ENCODE measurements at regions not wholly inside any gene's neighbourhood (a gene's known extent, or its start where the extent isn't known, plus 50 kb on each side); places are given as distances from the start of the nearest gene placed in this dataset.
"Not testable (repeated sequence)": the region's sequence is repeated elsewhere in the genome, so short reads cannot be mapped to it uniquely, and the experiment has no call there.

DNA sequence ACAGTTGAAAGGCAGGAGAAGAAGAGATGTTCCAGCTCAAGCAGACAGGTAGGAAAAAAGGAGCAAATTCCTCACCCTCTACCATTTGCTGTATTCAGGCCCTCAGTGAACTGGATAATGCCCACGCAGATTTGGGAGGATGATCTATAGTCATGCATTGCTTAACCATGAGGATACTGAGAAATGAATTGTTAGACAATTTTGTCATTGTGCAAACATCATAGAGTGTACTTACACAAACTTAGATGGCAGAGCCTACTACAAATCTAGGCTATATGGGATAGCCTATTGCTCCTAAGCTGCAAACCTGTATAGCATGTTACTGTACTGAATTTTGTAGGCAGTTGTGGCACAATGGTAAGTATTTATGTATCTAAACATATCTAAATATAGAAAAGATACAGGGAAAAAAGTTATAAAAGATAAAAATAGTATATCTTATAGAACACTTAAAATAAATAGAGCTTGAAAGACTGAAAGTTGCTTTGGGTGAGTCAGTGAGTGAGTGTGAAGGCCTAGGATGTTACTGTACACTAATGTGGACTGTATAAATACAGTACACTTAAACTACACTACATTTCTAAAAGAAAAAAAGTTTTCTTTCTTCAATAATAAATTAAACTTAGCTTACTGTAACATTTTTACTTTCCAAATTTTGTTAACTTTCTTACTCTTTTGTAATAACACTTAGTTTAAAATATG lies 672.3 kb downstream of the UTRN start:
- no peak for TF ChIP-seq CTCF (IDR thresholded peaks at IDR 0.05; ENCODE audit: borderline replicate concordance, insufficient read depth, low read depth, low read length)
- H3K4me3 ChIP-seq (ENCODE audit: low read depth, low read length) = no peak overlapping the region

DNA sequence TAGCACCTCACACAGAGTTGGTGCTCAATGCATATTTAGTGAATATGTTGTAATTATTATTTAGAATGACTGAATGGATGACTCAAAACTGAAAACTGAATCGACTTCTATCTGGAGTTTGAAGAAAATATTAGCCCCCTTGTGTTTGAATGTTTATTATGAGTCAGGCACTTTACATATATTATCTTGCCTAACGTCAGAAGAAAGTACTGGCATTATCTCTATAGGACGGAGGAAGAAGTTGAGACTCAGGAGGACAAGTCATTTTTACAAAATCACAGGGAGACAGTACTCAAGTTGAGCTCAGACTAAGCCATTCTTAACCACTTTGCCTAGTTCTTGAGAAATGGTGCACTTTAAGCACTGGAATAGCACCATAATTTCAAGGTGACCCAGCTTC lies 684.0 kb downstream of the UTRN start:
- H3K4me3 ChIP-seq (ENCODE audit: low read depth, low read length) = no peak overlapping the region
- TF ChIP-seq CTCF (IDR thresholded peaks at IDR 0.05; ENCODE audit: borderline replicate concordance, insufficient read depth, low read depth, low read length) = no peak

- no peak overlapping the region for H3K4me3 ChIP-seq (ENCODE audit: low read depth, low read length)
- TF ChIP-seq CTCF (IDR thresholded peaks at IDR 0.05; ENCODE audit: borderline replicate concordance, insufficient read depth, low read depth, low read length) = no peak
These were observed 684.6 kb downstream of the UTRN start for GRCh38 chr6:144969602-144970272.

DNA sequence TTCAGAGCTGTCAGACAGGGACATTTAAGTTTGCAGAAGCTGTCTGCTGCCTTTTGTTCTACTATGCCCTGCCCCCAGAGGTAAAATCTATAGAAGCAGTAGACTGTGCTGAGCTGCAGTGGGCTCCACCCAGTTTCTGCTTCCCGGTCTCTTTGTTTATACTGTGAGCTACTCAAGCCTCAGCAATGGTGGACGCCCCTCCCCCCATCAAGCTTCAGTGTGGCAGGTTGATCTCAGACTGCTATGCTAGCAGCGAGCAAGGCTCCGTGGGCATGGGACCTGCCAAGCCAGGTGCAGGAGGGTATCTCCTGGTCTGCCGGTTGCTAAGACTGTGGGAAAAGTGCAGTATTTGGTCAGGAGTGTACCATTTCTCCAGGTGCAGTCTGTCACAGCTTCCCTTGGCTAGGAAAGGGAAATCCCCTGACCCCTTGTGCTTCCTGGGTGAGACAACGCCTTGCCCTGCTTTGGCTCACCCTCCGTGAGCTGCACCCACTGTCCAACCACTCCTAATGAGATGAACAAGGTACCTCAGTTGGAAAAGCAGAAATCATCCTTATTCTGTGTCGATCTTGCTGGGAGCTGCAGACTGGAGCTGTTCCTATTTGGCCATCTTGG lies 692.2 kb downstream of the UTRN start:
- not testable (repeated sequence) for H3K4me3 ChIP-seq (ENCODE audit: low read depth, low read length)

GRCh38 chr6:144978208-144978607 lies 693.1 kb downstream of the UTRN start:
- H3K4me3 ChIP-seq (ENCODE audit: low read depth, low read length) = no peak overlapping the region
- TF ChIP-seq CTCF (IDR thresholded peaks at IDR 0.05; ENCODE audit: borderline replicate concordance, insufficient read depth, low read depth, low read length) = no peak

DNA sequence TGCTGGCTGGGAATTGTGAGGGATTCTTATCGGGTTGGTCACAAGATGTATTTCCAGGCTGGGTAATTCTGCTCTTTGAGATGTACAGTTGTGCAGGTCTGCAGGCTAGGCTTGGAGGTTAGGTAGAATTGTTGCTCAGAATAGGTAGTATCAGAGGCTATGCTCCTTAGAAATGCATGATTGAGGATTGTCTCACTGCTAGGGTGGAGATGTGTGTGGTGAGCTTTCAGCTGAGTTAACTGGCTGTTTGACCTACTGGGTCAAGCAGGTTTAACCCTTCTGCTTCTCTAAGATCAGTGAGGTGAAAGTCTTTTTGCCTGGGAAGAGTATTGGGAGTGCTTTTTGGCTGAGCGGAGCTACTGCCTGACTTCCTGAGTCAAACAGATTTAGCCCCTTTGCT lies 701.1 kb downstream of the UTRN start:
- TF ChIP-seq CTCF (IDR thresholded peaks at IDR 0.05; ENCODE audit: borderline replicate concordance, insufficient read depth, low read depth, low read length) = no peak
- no peak overlapping the region for H3K4me3 ChIP-seq (ENCODE audit: low read depth, low read length)

DNA sequence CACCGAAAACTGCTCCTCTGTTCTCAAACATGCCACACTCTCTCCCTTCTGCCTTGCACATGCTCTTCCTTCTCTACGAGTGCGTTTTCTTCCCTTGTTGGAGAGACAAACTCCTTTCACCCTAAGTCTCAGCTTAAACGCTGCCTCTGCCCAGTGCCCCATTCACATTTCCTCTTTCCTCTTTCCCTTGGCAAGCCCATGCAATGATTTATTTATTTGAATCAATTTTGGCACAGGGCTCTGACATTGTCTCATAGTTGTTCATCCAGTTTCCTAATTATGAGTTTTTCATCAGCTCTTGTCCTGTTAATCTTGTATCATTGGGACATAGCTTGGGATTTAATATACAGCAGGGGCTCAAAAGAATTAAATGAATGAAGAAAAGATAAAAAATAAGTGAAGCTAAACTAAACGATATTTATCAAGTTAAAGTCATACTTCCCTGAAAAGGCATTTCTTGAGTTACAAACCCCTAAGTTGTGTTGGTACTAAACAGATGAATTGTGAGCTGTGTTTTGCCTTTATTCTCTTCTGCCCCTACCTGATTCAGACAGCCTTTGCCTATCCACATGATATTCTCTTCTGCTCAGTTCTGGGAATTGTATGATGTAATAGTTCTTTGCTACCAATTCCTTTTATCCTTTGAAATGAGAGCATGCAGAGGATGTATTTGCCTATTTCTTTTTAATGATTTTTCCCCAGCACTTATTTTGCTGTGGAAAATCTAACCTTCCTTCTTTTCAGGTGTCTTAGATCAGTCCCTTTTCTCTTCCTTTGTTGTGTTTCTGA lies 704.4 kb downstream of the UTRN start:
- H3K4me3 ChIP-seq (ENCODE audit: low read depth, low read length) = no peak overlapping the region
- TF ChIP-seq CTCF (IDR thresholded peaks at IDR 0.05; ENCODE audit: borderline replicate concordance, insufficient read depth, low read depth, low read length) = no peak
